ENCODE measurements at regions not wholly inside any gene's neighbourhood (a gene's known extent, or its start where the extent isn't known, plus 50 kb on each side); places are given as distances from the start of the nearest gene placed in this dataset.

- no peak for TF ChIP-seq JUND (CRISPR knock-in tag; IDR thresholded peaks at IDR 0.05)
- TF ChIP-seq HDAC2 (CRISPR knock-in tag; IDR thresholded peaks at IDR 0.05): no peak
These were observed 103.9 kb downstream of the SUDS3 start for GRCh38 chr12:118480235-118480634.
